Keratinocyte (primary cell): ENCODE measurements at regions not wholly inside any gene's neighbourhood (a gene's known extent, or its start where the extent isn't known, plus 50 kb on each side); places are given as distances from the start of the nearest gene placed in this dataset.

ENCODE experiments used
- EZH2 ChIP-seq: IDR thresholded peaks from one replicate; pipeline ENCODE4 v1.6.1; 2012; ENCODE audit warnings: inconsistent platforms, mild to moderate bottlenecking, low read length, moderate library complexity
- TF ChIP-seq, protein P1 (sequence below), 3 experiments: IDR thresholded peaks in 1 of 3; conservative IDR thresholded peaks in 1 of 3; optimal IDR thresholded peaks in 1 of 3; 2 replicates in 2 of 3; 3 replicates in 1 of 3; pipeline versions ENCODE3 to v1.5.1; 2011; ENCODE audit warnings: low read length in 3 of 3, mild to moderate bottlenecking in 3 of 3, moderate library complexity in 2 of 3, control low read depth in 1 of 3, inconsistent platforms in 1 of 3; ENCODE audit not compliant: insufficient read depth in 2 of 3; ENCODE audit errors: extremely low read depth in 1 of 3

DNA sequence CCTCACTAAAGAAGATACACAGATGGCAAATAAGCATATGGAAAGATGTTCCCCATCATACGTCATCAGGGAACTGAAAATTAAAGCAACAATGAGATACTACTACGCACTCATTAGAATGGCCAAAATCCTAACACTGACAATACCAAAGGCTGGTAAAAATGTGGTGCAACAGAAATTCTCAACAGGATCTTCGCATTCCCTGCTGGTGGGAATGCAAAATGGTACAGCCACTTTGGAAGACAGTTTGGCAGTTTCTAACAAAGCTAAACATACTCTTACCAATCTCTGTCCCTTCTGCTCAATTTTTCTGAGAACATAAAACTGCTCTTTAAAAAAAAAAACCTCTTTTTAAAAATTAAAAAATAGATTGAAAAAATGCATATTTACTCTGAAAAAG, 300.2 kb downstream of the FBXW7 start:
- TF ChIP-seq, protein P1, sequence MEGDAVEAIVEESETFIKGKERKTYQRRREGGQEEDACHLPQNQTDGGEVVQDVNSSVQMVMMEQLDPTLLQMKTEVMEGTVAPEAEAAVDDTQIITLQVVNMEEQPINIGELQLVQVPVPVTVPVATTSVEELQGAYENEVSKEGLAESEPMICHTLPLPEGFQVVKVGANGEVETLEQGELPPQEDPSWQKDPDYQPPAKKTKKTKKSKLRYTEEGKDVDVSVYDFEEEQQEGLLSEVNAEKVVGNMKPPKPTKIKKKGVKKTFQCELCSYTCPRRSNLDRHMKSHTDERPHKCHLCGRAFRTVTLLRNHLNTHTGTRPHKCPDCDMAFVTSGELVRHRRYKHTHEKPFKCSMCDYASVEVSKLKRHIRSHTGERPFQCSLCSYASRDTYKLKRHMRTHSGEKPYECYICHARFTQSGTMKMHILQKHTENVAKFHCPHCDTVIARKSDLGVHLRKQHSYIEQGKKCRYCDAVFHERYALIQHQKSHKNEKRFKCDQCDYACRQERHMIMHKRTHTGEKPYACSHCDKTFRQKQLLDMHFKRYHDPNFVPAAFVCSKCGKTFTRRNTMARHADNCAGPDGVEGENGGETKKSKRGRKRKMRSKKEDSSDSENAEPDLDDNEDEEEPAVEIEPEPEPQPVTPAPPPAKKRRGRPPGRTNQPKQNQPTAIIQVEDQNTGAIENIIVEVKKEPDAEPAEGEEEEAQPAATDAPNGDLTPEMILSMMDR (optimal IDR thresholded peaks at IDR 0.05 in 1 of 3, IDR thresholded peaks at IDR 0.05 in 1 of 3, conservative IDR thresholded peaks at IDR 0.05 in 1 of 3; ENCODE audit: extremely low read depth in 1 of 3, insufficient read depth in 2 of 3, low read length in 3 of 3), result no peak
- no peak for TF ChIP-seq EZH2
